HL-60 (cell line): ENCODE measurements at regions not wholly inside any gene's neighbourhood (a gene's known extent, or its start where the extent isn't known, plus 50 kb on each side); places are given as distances from the start of the nearest gene placed in this dataset.

Experiments
- POLR2AphosphoS5 ChIP-seq: IDR thresholded peaks from 2 replicates; pipeline ENCODE4 v1.6.1; 2012; ENCODE audit warnings: low read depth
- TF ChIP-seq, protein P1 (sequence below): IDR thresholded peaks from one replicate; pipeline ENCODE4 v1.5.1; 2011; ENCODE audit warnings: low read length, control low read depth, inconsistent platforms; ENCODE audit not compliant: insufficient read depth
- TF ChIP-seq, protein P2 (sequence below): IDR thresholded peaks from 2 replicates; pipeline ENCODE4 v1.6.1; 2012; ENCODE audit warnings: low read depth; ENCODE audit not compliant: insufficient replicate concordance

GRCh38 chr12:102542816-102543440, 62.6 kb upstream of the IGF1 start:
- TF ChIP-seq, protein P1, sequence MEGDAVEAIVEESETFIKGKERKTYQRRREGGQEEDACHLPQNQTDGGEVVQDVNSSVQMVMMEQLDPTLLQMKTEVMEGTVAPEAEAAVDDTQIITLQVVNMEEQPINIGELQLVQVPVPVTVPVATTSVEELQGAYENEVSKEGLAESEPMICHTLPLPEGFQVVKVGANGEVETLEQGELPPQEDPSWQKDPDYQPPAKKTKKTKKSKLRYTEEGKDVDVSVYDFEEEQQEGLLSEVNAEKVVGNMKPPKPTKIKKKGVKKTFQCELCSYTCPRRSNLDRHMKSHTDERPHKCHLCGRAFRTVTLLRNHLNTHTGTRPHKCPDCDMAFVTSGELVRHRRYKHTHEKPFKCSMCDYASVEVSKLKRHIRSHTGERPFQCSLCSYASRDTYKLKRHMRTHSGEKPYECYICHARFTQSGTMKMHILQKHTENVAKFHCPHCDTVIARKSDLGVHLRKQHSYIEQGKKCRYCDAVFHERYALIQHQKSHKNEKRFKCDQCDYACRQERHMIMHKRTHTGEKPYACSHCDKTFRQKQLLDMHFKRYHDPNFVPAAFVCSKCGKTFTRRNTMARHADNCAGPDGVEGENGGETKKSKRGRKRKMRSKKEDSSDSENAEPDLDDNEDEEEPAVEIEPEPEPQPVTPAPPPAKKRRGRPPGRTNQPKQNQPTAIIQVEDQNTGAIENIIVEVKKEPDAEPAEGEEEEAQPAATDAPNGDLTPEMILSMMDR, result no peak
- TF ChIP-seq, protein P2, sequence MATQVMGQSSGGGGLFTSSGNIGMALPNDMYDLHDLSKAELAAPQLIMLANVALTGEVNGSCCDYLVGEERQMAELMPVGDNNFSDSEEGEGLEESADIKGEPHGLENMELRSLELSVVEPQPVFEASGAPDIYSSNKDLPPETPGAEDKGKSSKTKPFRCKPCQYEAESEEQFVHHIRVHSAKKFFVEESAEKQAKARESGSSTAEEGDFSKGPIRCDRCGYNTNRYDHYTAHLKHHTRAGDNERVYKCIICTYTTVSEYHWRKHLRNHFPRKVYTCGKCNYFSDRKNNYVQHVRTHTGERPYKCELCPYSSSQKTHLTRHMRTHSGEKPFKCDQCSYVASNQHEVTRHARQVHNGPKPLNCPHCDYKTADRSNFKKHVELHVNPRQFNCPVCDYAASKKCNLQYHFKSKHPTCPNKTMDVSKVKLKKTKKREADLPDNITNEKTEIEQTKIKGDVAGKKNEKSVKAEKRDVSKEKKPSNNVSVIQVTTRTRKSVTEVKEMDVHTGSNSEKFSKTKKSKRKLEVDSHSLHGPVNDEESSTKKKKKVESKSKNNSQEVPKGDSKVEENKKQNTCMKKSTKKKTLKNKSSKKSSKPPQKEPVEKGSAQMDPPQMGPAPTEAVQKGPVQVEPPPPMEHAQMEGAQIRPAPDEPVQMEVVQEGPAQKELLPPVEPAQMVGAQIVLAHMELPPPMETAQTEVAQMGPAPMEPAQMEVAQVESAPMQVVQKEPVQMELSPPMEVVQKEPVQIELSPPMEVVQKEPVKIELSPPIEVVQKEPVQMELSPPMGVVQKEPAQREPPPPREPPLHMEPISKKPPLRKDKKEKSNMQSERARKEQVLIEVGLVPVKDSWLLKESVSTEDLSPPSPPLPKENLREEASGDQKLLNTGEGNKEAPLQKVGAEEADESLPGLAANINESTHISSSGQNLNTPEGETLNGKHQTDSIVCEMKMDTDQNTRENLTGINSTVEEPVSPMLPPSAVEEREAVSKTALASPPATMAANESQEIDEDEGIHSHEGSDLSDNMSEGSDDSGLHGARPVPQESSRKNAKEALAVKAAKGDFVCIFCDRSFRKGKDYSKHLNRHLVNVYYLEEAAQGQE, result no peak
- TF ChIP-seq POLR2AphosphoS5, result no peak
